Skin of body (tissue), 1 donor: ENCODE measurements at regions not wholly inside any gene's neighbourhood (a gene's known extent, or its start where the extent isn't known, plus 50 kb on each side); places are given as distances from the start of the nearest gene placed in this dataset.

Experiments used
- DNase-seq: peaks from one replicate; lab custom pipeline; 2025; lab: John Stamatoyannopoulos, UW

GRCh38 chr13:107865643-107866031 lies 349.7 kb downstream of the LIG4 start:
- DNase-seq: no peak

GRCh38 chr13:107865318-107865575 lies 350.1 kb downstream of the LIG4 start:
- DNase-seq: no peak

GRCh38 chr13:107864543-107865317 lies 350.6 kb downstream of the LIG4 start:
- DNase-seq: no peak

DNA sequence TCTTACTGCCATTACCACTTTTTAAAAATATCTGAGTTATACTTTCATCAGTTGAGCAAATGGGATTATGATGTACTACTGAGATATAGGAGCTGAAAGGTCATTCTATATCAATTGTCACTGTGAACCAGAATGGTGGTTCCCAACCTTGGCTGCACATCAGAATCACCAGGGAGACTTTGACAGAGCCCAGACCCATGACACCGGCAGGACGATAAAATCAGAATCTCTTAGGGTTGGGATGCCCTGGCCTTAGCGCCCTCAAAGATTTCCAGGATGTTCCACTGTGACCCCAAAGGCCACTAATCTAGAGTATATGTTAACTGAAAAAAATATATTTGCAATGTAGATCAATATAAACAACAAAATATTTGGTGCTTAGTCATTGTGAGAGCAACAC lies 355.1 kb downstream of the LIG4 start:
- DNase-seq: no peak

- no peak for DNase-seq
Measured at GRCh38 chr13:107854880-107855279, 360.5 kb downstream of the LIG4 start.

DNA sequence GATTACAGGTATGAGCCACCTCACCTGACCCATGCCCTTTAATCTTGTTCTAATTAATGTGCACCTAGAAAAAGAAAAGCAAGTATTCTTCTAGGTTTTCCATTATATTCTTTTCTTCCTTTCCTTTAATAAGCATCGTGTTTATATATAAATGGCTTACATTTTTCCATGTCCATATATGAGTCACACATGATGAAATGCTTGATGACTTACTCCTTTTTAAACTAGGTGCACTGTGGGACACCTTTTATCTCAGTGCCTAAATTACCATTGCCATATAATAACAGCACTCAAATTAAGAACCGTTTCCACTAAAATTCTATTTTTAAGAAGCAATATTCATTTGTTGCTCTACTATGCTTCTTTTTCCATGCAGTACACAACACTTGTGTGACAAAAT lies 363.3 kb downstream of the LIG4 start:
- no peak for DNase-seq

DNA sequence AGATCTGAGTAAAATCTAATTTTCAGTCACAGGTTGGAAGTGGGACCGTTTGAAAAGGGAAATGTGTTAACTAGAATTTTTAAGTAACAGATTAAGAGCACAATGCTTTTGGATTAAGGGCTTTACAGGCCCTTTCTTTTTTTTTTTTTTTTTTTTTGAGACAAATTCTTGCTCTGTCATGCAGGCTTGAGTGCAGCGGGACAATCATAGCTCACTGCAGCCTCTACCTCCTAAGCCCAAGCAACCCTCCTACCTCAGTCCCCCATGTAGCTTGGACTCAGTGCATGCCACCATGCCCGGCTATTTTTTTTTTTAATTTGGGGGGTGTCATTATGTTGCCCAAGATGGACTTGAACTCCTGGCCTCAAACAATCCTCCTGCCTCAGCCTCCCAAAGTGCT lies 363.7 kb downstream of the LIG4 start:
- no peak for DNase-seq

DNA sequence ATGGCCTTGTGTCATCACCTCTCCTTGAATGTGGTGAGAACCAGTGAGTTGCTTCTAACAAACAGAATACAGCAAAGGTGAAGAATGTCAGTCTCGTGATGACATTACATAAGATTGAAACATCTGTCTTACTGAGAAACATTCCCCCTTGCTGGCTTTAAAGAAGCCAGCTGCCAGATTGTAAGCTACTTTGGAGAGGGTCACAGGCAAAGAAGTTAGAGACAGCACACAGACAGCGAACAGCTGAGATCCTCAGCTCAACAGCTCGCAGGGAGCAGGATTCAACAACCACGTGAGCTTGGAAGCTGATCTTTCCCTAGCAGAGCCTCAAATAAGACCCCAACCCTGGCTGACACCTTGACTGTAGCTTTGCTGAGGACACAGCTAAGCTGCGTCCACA lies 367.9 kb downstream of the LIG4 start:
- DNase-seq: no peak

DNA sequence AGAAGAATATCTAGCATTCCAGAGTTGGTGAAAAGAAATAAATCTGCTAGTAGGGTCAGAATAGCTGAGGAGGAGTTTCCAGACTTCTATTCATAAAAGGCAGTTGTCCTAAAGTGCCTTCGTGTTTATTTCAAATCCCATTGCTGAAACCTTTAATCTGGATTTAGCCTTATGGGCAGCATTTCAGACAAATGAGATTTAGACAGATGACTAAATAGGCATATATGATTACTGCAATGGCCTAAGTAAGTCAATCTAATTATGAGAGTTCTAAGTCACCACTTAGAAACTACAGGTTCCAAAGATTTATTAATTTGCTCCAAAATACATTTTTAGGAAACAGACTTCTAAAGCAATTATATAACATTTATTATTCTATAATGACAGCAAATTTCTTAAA lies 368.7 kb downstream of the LIG4 start:
- DNase-seq: no peak

GRCh38 chr13:107845911-107846310 lies 369.4 kb downstream of the LIG4 start:
- DNase-seq: no peak

- no peak for DNase-seq
Measured at GRCh38 chr13:107843681-107844080, 371.7 kb downstream of the LIG4 start.

DNA sequence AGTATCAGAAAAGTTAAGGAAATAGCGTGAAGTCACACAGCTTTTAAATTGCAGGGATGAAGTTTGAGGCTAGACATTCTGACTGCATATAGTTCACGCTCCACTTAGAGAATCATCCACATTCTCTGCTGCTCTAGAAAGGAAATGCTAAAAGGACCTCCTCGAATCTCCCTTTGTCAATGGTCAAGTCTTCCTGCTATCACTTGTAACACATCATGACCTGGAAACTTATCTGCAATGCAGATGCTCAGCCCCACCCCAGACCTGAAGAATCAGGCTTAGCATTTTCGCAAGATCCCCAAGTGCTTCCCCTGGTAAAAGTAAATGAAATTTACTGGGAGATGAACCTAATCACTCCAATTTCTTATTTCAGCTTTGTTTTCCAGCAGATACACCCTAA lies 372.1 kb downstream of the LIG4 start:
- DNase-seq: no peak

DNA sequence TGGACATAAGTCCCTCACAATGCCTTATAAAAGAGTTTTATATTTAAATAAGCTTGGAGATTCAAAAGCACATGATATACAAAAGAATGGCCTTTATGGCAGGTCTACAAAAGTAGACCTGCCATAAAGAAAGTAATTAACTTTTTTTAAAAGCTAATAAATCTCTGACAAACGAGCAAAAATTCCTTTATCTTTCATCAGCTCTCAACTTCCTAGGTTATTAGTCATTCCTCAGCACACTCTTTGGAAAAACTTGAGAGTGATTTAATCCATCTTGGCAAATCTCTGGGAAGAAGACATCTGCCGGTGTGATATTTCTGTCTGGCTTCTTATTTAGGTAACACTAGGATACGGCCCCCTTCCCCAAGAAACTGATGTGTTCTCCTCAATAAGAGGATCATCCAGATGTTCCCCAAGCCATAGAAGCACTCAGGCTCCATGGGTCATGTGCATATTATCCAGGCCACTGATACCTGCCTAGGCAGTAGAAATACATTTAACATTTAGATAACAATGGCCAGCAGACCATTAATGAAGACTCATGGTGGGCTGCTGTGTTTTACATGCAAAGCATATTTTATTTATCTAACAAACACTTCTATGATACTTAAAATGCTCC lies 372.7 kb downstream of the LIG4 start:
- no peak for DNase-seq

DNA sequence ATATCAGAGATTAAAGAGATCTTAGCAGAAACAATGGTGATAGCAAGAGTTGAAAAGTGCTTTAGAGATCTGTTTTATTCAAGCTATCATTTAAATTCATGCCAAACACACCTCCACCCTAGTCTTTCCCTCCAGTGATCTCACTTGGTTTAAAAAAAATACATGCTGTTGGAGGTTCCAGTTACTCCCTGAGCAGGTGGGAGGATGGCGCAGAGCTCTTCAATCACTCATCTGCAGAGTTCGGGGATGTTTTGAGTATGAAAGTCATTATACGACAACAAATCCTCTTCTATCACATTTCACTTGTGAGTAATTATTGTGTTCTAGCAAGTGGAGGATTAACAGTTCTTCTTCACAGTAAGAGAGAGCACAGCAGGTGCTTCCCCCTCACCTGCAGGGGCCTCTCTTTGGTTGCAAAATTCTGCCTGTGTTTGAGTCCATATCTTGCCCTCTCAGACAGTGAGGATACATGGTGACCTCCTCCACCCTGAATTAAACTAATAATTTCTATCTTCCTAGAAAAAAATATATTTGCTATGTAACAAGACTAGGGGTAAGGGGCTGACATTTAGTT lies 376.7 kb downstream of the LIG4 start:
- no peak for DNase-seq

DNA sequence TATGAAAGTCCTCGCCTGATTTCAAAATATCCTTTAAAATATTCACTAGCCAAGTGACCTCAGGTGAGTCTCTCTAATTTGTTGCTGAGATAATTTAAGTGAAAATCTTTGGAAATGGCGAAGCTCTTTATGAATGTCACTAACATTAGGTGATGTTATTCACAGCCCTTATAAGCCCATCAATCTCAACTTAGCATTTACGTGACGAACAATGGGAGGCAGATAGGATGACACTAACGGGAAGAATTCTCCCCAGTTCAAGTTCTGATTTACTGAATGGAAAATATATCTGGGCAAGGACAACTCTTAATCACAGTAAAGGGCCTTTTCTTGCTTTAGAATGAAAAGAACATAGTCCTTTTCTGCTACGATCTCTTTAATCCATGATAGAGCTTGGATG lies 378.7 kb downstream of the LIG4 start:
- no peak for DNase-seq

GRCh38 chr13:107835339-107836018 lies 379.9 kb downstream of the LIG4 start:
- DNase-seq: no peak

GRCh38 chr13:107834717-107835116 lies 380.6 kb downstream of the LIG4 start:
- DNase-seq: no peak

- no peak for DNase-seq
Measured at GRCh38 chr13:107834281-107834680, 381.1 kb downstream of the LIG4 start.

DNA sequence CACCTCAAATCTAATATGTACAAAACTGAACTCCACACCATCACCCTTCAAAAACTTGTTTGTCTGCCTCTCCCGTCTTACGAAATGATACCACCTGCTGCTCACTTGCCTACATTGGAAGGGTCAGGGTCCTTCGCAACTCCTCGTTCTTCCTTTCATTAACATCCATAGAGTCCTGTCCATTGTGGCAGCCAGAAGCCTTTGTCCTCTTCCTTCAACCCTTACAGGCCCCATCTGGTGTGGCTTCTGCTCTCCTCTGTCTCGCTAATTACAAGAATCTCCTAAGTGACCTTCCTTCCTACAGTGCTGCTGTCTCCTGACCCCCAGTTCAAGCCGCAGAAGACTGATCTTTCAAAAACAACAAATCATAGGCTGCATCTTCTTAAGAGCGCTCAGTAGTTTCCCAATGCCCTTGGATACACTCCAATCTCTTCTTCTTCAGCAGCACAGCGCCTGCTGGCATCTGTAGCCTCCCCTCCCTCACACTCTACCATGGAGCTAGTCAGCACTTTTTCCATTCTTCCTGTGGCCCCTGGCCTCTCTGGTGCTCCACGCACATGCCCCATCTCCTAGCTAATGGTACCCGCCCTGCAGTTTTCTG lies 382.7 kb downstream of the LIG4 start:
- DNase-seq: no peak

- no peak for DNase-seq
Measured at GRCh38 chr13:107830804-107831203, 384.5 kb downstream of the LIG4 start.

DNA sequence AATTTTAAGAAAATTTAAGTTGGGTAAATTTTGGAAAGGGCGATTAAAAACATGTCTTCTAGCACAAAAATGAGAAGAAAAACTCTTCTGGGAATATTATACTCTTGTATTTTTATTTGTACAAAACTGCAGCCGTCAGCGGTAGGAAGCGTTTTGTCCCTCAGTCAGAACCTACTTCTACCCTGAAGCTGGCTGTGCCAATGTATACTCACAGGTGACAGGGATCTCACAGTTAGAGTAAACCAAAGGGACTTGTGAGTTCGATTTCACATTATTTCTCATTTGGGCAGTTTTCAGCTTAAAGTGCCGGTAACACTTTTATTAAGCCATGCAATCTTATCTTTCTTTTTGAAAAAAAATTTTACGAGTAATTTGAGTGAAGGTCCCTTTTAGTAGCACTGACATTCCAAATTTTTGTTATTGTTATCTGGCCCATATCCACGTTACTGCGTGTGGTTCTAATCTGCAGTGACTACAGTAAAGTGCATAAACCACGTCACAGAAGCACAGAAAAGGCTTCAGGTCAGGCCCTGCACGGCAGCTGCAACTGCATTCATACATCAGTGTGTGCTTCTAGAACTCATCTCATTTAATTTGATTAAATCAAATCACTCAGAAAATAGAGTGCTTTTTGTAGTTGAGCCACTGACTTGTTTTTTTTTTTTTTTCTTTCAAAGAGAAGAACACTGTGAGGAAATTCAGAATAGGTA lies 387.3 kb downstream of the LIG4 start:
- DNase-seq: no peak

DNA sequence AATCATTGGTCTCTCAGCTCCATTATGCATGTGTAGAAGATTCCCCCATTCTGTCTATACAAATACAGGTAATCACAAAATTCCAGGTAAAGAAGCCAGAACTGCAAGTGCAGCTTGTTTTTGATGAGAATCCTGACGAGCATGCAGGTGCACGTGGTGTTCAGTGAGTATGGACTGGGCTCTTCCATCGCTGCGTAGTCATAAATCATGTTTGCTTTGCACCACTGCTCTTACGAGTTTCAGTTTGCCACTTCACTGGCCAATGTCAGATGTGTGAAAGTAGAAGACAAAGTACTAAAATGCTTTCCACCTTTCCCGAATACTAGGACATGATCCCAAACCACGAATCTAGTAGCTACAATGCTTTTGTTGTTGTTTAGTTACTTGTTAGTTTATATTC lies 390.7 kb downstream of the LIG4 start:
- no peak for DNase-seq
